ENCODE measurements at regions not wholly inside any gene's neighbourhood (a gene's known extent, or its start where the extent isn't known, plus 50 kb on each side); places are given as distances from the start of the nearest gene placed in this dataset.
"Not testable (repeated sequence)": the region's sequence is repeated elsewhere in the genome, so short reads cannot be mapped to it uniquely, and the experiment has no call there.

DNA sequence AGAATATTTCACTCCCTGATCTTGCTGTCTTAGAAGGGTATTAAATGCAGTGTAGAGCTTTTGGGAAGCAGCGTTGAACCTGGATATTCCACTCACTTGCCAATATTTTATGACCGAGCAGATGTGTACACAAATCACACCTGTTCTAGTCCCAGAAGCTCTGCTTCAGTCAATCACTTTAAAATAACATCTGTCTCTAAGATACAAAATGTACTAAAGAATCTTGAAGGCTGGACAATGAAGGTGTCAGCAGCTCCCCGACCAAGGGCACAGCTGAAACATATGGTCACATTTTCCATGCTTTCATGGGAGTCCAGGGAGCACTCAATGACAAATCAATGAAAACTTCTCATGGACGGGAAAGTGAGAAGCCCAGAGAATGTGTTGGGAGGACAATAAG lies 668.3 kb downstream of the PRIM2 start:
- not testable (repeated sequence) for DNase-seq (ENCODE audit: low read depth)

GRCh38 chr6:57986584-57986983 lies 669.2 kb downstream of the PRIM2 start:
- not testable (repeated sequence) for DNase-seq (ENCODE audit: low read depth)

DNA sequence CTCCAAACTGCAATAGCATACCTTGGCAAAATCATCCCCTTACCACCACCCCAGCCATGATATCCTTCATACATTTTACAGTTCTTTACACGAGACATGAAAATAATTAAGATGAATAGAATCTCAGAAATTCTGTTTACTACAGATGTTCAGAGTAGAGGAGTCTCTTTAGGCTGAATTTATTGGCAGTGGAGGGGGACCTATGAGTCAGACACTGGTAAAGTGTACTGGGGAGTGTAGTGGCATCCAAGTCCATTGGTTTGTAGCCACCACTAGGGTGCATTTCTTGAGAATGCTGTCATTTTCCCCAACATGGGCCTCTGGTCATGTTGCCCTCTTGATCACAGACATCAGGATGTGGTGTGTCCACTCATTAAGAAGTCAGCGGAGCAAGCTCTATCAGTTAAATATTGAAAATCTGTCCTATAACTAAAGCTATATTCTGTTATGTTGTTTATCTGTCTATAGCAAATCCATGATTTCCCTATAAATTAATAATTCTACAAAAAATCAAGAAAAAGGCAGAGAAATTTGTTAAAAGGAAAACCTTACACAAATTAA lies 672.2 kb downstream of the PRIM2 start:
- DNase-seq (ENCODE audit: low read depth) = not testable (repeated sequence)

DNA sequence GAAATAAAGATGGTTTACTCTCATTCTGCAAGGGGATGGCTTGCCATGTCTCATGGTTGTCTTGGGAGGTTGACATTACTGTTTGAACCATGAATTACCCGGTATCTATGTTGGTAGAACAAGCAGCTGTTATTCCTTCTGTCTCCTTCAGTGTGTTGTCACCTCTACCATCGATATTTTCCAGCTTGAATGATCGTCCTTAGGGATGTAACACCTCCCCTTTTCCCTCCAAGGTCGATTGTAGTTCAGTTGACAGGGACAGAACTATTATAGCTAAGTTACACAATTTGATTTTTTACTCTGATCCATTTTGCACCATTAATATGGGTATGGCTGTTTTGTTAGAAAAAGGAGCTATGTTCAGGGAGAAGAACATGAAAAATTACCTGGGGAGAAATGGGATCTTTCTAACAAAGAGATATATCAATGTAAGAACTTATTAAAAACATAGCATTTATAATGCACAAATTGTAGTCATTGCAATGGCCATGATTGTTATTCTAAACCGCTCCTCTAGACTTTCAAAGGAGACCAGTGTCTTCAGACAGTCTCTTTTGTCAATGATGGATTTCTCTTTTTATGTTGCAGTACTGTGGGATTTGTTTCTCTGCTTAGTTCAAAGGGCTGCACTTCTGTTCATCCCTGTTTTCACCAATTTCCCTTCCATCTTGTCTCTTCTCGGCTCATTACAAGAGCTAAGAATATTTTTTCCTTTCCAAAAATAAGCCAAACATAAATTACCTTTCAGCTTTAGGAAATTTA lies 681.6 kb downstream of the PRIM2 start:
- DNase-seq (ENCODE audit: low read depth) = not testable (repeated sequence)

GRCh38 chr6:58000233-58000632 lies 682.8 kb downstream of the PRIM2 start:
- DNase-seq (ENCODE audit: low read depth) = not testable (repeated sequence)

DNA sequence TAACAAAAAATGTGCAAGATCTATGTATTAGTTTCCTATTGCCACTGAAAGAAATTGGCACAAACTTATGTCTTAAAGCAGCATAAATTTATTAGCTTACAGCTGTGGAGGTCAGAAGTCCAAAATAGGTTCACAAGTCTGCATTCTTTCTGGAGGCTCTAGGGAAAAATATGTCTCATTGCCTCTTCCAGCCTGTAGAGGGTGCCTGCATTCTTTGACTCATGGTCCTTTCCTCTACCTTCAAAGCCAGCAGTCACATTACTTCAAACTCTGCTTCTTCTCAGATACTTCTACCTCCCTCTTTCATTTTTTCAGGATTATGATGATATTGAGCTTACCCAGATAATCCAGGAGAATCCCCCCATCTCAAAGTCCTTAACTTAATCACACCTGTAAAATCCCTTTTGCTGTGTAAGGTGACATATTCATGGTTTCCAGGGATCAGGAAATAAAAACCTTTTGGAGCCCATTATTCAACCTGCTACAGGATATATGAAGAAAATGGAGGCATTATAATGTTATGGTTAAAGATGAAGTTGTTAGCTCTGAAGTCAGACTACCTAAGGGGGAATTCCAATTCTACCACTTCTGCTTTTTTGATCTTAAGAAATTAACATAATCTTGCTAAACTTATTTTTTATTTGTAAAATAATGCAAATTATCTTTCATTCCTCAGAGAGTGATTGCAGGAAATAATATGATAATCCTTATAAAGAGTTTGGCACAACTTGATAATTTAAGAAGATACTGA lies 686.2 kb downstream of the PRIM2 start:
- not testable (repeated sequence) for DNase-seq (ENCODE audit: low read depth)

GRCh38 chr6:58007334-58008000 lies 690.0 kb downstream of the PRIM2 start:
- not testable (repeated sequence) for DNase-seq (ENCODE audit: low read depth)

DNA sequence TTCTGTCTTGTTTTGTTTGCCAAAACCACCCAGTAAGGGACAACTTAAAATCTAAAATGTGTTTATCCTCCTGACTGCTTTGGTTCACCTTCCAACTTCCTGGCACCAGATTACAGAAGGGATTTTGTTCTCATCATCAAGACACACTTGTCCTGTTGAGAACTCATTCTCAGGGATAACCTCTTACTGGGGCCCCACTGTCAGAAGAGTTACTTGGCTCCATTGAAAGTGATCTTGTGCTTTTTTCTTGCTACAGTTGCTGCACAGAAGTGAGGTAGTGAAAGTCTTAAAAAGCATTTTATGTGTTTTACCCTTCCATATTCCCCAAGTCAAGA lies 690.5 kb downstream of the PRIM2 start:
- DNase-seq (ENCODE audit: low read depth) = not testable (repeated sequence)

- DNase-seq (ENCODE audit: low read depth) = not testable (repeated sequence)
Observed at GRCh38 chr6:58011954-58012600, 694.6 kb downstream of the PRIM2 start.

DNA sequence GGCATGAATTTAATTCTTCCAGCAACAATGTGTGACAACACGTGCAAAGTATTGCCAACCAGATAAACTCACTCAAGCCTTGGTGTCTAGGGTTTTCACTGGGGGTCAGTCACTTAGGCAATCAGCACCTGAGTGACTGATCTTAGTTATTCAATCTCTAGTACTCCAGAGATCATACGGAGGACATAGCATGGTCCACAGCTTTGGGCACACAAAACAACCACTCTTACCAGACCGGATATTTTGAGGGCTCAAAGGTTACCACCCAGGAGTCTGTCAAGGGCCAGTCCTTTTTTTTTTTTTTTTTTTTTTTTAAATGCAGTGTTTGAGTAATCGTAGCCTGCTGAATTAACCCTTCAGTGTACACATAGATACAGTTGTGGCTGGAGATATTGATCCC lies 699.2 kb downstream of the PRIM2 start:
- DNase-seq (ENCODE audit: low read depth) = not testable (repeated sequence)

GRCh38 chr6:58028188-58028587 lies 710.8 kb downstream of the PRIM2 start:
- DNase-seq (ENCODE audit: low read depth) = not testable (repeated sequence)

GRCh38 chr6:58038213-58038612 lies 720.8 kb downstream of the PRIM2 start:
- not testable (repeated sequence) for DNase-seq (ENCODE audit: low read depth)

DNA sequence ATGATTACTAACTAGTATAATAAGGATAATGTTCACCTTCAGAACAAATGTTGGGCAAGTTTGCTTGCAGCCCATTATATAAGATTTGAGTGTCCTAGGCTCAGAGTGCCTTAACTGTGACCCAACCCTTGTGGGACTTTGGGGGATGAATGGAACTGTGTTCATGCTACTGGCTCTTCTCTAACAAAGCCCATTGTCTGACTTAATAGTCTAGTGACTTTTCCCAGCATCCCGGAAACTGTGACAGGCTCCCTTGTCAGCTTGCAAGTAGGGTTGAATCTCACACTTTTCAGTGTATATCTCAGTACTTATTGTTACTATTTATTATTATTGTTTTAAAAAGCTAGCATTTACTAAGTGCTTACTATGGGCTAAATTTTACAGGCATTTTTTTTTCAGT lies 729.2 kb downstream of the PRIM2 start:
- not testable (repeated sequence) for DNase-seq (ENCODE audit: low read depth)

DNA sequence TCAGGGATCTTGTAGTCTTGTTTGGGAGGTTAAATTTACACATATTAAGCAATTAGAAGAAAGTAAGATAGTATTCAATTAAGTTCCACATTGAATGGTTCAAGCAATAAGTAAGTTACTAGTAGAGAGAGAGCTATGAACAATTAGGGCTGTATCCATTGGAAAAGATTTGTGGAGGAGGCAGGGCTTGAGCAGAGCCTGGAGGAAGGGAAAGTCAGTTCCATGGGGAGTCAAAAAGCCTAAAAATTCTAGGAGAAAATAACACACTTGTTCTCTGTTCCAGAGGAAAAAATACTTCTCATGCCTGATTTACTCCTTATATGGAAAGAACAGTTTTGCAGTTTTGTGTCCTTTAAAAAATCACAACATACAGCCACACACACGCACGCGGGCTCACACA lies 730.0 kb downstream of the PRIM2 start:
- not testable (repeated sequence) for DNase-seq (ENCODE audit: low read depth)

DNA sequence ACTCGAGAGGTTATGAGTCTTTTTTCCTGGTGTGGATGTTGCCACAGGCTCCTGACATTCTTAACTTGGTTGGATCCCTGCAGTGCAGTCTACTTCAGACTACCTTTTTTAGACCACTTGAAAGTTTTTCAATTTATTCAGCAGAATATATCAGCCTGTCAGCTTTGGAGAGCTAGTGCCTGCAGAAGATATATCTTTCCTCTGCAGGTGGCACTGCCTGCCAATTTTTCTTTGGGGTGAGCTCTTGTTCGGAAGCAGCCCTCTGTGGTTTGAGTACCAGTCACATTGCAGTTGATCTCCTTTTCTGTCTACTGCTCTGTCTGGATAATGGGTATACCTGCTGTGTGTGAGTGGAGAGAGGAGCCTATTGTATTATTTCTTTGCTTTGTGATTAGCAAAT lies 730.4 kb downstream of the PRIM2 start:
- DNase-seq (ENCODE audit: low read depth) = not testable (repeated sequence)

GRCh38 chr6:58055465-58056176 lies 738.2 kb downstream of the PRIM2 start:
- not testable (repeated sequence) for DNase-seq (ENCODE audit: low read depth)

DNA sequence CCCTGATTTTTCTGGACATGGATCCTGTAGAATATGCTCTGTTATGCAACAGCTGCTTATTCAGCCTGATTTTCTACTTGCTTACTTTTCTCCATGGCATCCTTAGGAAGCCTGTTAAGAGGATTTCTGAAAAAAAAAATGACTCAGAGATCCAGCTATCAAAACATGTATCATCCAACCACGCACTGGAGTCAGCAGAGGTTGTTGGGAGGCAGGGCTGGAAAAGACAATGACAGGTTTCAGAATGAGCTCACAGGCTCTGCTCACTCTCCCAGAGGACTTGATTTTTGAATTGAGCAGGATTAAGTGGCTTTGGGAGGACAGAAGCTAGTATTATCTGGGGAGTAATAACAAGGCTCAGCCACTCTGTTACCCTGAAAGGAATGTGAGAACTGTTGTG lies 742.3 kb downstream of the PRIM2 start:
- peak; percentile 30 for DNase-seq (ENCODE audit: low read depth)

DNA sequence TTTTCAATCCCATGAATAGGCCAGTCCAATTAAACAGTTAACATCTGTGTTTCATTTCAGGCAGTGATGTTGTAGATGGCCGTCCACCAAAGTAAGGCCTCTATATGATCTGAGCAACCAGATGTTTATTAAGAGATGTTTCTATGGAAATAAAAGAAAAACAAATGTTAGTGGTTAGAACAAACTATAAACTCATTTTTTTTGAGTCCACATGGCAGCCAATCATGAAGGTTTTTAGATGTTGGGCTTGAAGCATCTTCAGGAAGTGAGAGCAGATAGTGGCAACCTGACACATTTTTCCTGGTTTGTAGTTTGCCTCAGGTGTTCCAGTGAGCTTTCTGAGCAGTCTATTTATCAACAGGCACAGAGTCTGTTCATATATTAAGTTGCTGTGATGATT lies 746.1 kb downstream of the PRIM2 start:
- DNase-seq (ENCODE audit: low read depth) = not testable (repeated sequence)

DNA sequence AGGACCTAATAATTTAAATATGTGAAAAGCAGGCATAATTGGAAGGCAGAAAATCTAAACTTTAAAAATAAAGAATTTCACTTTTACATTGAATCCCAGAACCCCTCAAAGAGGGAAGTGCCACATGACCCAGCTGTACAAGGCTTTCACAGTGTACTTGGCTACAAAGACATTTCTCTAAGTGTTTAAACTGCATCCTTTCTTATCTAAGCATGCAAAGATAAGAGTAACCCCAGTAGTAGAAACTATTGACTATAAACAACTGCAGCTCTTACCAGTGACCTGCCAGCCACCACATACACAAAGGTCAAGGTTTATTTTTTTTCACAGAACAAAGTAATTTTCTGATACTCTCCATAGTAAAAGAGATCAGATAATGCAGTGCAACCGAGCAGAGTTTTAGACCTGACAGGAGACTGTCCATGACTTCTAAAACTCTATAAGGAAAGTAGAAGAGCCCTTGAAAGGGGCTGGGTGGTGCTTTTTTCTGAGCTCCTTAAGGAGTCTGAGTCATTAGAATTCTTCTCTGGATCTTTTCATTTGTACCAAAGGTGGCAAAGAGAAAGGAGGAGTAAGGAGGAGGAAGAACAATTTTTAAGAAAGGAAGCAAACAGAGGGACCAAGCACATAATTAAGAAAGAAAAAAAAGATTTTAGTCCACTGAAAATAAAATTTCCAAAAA lies 750.6 kb downstream of the PRIM2 start:
- DNase-seq (ENCODE audit: low read depth) = not testable (repeated sequence)

GRCh38 chr6:58073263-58073662 lies 755.8 kb downstream of the PRIM2 start:
- no peak for DNase-seq (ENCODE audit: low read depth)

DNA sequence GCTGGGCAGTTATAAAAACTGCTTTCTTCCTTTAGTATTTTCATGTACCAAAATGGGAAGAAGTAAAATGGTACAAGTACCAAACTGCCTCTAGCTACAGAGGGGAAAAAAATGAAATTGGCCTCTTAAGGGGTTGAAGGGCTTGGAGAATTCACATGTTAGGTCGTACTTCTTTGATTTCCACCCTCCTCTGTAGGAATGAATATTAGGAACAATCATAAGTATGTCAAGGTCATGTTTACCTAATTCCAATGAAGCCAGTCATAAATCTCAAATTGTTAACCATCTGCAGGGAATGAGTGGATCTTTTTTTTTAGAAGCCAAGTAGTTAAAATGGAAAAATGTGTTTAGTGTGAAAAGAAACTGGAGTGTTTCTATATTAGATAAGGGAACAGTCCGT lies 772.6 kb downstream of the PRIM2 start:
- not testable (repeated sequence) for DNase-seq (ENCODE audit: low read depth)
